Adrenal gland (tissue), 9 donors: ENCODE measurements at regions not wholly inside any gene's neighbourhood (a gene's known extent, or its start where the extent isn't known, plus 50 kb on each side); places are given as distances from the start of the nearest gene placed in this dataset.

Experiments
- DNase-seq, 7 donors: peaks; one replicate each; pipeline ENCODE4 v3.0.0-alpha.2; 2019 to 2020
- H3K27ac ChIP-seq, 5 donors: fragments of 200-600 bp; sonication (generic) in 4 of 5; 1 replicate in 3 of 5; 2 replicates in 2 of 5; pipeline versions ENCODE4 v1.5.1 to v1.8.0; 2016 to 2020; ENCODE audit warnings: mild to moderate bottlenecking in 1 of 5
- H3K27me3 ChIP-seq: fragments of 200-600 bp; 2 replicates; pipeline ENCODE4 v1.8.0; 2021
- H3K36me3 ChIP-seq, 2 donors: fragments of 200-600 bp; replicated peaks in 1 of 2; 1 replicate in 1 of 2; 2 replicates in 1 of 2; pipeline versions ENCODE4 v1.5.1 to v1.8.0; 2018 to 2022
- H3K4me1 ChIP-seq, 2 donors: fragments of 200-600 bp; replicated peaks in 1 of 2; 1 replicate in 1 of 2; 2 replicates in 1 of 2; pipeline versions ENCODE4 v1.5.1 to v1.8.0; 2018 to 2021
- H3K4me3 ChIP-seq, 4 donors: fragments of 200-600 bp; sonication (generic) in 3 of 4; one replicate each; pipeline ENCODE4 v1.5.1; 2016 to 2018
- H3K9me3 ChIP-seq, 3 donors: fragments of 200-600 bp; sonication (generic) in 1 of 3; replicated peaks in 1 of 3; 1 replicate in 2 of 3; 2 replicates in 1 of 3; pipeline versions ENCODE4 v1.5.1 to v1.8.0; 2016 to 2021
- POLR2A ChIP-seq, 2 donors: fragments of 450-650 bp; IDR thresholded peaks; one replicate each; pipeline ENCODE4 v1.6.1; 2017; ENCODE audit warnings: antibody characterized with exemption in 2 of 2, mild to moderate bottlenecking in 2 of 2, moderate library complexity in 1 of 2
- WGBS, 4 donors: extraction: QIAGEN DNeasy Blood & Tissue Kit in 2 of 4; methylation state at CpG; one replicate each; pipeline versions ENCODE4 v1.1.5 to v1.1.7; 2013 to 2017; 5-methylcytosine and 5-hydroxymethylcytosine counted together
- intact Hi-C, 2 donors: fragments of 100-400 bp; cut with DNase I; formaldehyde crosslinking; loops; one replicate each; pipeline versions ENCODE4 v1.14.1 to v1.15.0; 2022 to 2023
- TF ChIP-seq, protein P1 (sequence below), 6 experiments: fragments of 450-650 bp in 4 of 6; fragments of 200-600 bp in 2 of 6; sonication (generic) in 1 of 6; IDR thresholded peaks; 1 replicate in 5 of 6; 2 replicates in 1 of 6; pipeline versions ENCODE4 v1.5.1 to v1.8.0; 2016 to 2021; ENCODE audit warnings: antibody characterized with exemption in 6 of 6, mild to moderate bottlenecking in 2 of 6, moderate library complexity in 1 of 6
- donor health status: healthy with polysubstance abuse.
- donor health status: Bipolar disorder and iron deficiency.
- donor health status: DM: yes; HTN: yes; CAD: no.
- donor health status: DM: no; HTN: no; CAD: no.
- donor health status: DM: no; HTN: no; CAD: no.

DNA sequence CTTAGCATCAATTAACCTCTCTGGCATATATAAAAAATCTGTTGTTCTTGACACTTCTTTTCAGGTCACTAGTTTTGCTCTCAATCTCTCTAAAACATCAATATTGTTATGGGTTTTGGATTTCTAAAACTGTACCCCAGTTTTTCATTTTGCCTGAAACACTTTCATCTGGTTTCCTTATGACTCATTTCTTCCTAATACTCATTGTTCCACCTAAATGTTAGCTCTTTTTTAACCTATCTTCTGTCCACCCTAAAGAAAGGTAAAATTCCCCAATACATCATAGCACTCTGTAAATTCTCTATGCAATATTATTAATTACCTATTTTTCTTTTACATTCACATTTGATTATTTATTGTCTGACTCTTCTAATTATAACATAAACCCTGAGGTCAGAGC lies 575.5 kb upstream of the NDST4 start:
- Histone ChIP-seq H3K4me3 (no peak overlapping the region), H3K36me3 (no peaks in the 10 kb centered on the region), H3K27me3 (no peaks in the 10 kb centered on the region), H3K4me1 (no peaks in the 10 kb centered on the region), H3K27ac (no peak overlapping the region), H3K9me3 (no peaks in the 10 kb centered on the region)
- TF ChIP-seq, protein P1, sequence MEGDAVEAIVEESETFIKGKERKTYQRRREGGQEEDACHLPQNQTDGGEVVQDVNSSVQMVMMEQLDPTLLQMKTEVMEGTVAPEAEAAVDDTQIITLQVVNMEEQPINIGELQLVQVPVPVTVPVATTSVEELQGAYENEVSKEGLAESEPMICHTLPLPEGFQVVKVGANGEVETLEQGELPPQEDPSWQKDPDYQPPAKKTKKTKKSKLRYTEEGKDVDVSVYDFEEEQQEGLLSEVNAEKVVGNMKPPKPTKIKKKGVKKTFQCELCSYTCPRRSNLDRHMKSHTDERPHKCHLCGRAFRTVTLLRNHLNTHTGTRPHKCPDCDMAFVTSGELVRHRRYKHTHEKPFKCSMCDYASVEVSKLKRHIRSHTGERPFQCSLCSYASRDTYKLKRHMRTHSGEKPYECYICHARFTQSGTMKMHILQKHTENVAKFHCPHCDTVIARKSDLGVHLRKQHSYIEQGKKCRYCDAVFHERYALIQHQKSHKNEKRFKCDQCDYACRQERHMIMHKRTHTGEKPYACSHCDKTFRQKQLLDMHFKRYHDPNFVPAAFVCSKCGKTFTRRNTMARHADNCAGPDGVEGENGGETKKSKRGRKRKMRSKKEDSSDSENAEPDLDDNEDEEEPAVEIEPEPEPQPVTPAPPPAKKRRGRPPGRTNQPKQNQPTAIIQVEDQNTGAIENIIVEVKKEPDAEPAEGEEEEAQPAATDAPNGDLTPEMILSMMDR (IDR thresholded peaks at IDR 0.05), result no peak
- no peak for TF ChIP-seq POLR2A (IDR thresholded peaks at IDR 0.05)
- no peak for DNase-seq
- intact Hi-C loops, result no loop called here

DNA sequence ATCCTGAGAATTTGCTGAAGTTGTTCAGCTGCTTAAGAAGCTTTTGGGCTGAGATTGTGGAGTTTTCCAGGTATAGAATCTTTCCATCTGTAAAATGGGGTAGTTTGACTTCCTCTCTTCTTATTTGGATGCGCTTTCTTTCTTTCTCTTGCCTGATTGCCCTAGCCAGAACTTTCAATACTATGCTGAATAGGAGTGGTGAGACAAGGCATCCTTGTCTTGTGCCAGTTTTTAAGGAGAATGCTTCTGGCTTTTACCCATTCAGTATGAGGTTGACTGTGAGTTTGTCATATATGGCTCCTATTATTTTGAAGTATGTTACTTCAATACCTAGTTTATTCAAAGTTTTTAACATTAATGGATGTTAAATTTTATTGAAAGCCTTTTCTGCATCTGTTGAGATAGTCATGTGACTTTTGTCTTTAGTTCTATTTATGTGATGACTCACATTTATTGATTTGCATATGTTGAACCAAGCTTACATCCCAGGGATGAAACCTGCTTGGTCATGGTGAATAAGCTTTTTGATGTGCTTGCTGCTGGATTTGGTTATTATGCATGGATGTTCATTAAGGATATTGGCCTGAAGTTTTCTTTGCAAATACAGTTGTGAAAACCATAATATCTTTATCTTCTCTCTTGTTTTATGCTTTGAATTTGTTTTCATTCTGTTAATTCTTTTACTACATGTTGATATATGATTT lies 573.8 kb upstream of the NDST4 start:
- no peak for DNase-seq
- WGBS, 4 donors, result 67 to 95% (median 92%) methylated on average over 1 of the region's 1 CpG
- Histone ChIP-seq H3K4me1 (no peaks in the 10 kb centered on the region), H3K27ac (no peak overlapping the region), H3K36me3 (no peaks in the 10 kb centered on the region), H3K27me3 (no peaks in the 10 kb centered on the region), H3K9me3 (no peaks in the 10 kb centered on the region), H3K4me3 (no peak overlapping the region)
- intact Hi-C loops, result no loop called here
- TF ChIP-seq, protein P1 (IDR thresholded peaks at IDR 0.05), result no peak
- TF ChIP-seq POLR2A (IDR thresholded peaks at IDR 0.05), result no peak

DNA sequence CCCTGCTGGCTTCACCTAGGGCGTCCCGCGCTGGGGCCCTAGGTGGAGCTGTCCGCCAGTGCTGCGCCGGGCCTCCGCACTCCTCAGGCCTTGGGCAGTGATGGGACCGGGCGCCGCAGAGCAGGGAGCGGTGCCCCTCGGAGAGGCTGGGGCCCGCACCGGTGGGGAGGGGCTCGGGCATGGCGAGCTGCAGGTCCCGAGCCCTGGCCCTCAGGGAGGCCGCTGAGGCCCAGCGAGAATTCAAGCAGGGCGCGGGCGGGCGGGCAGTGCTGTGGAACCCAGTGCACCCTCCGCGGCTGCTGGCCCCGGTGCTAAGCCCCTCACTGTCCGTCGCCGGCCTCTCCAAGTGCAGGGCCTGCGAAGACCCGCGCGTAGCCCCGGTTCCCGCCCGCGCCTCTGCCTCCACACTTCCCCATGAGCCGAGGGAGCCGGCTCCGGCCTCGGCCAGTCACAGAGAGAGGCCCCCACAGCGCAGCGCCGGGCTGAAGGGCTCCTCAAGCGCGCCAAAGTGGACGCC lies 565.1 kb upstream of the NDST4 start:
- no peaks in the 10 kb centered on the region for H3K9me3 ChIP-seq
- intact Hi-C loops, result no loop called here
- H3K36me3 ChIP-seq, result no peaks in the 10 kb centered on the region
- TF ChIP-seq, protein P1 (IDR thresholded peaks at IDR 0.05), result no peak
- TF ChIP-seq POLR2A (IDR thresholded peaks at IDR 0.05), result no peak
- H3K4me1 ChIP-seq, result no peaks in the 10 kb centered on the region
- H3K27me3 ChIP-seq, result no peaks in the 10 kb centered on the region
- 91 to 97% (median 93%) methylated on average over 10 to 47 of the region's 47 CpGs for WGBS, 4 donors
- no peak overlapping the region for H3K4me3 ChIP-seq
- DNase-seq, result no peak
- H3K27ac ChIP-seq, result no peak overlapping the region

- H3K4me1 ChIP-seq, result no peaks in the 10 kb centered on the region
- WGBS, 4 donors, result 16 to 26% (median 20%) methylated on average over 1 of the region's 1 CpG
- no peaks in the 10 kb centered on the region for H3K9me3 ChIP-seq
- no peaks in the 10 kb centered on the region for H3K27me3 ChIP-seq
- H3K4me3 ChIP-seq, result no peak overlapping the region
- intact Hi-C loops, result no loop called here
- no peak overlapping the region for H3K27ac ChIP-seq
- TF ChIP-seq, protein P1 (IDR thresholded peaks at IDR 0.05), result no peak
- no peak for TF ChIP-seq POLR2A (IDR thresholded peaks at IDR 0.05)
- H3K36me3 ChIP-seq, result no peaks in the 10 kb centered on the region
- DNase-seq, result no peak
Observed at GRCh38 chr4:115675719-115676118, 562.3 kb upstream of the NDST4 start.
